GM12874 (cell line): ENCODE measurements at regions not wholly inside any gene's neighbourhood (a gene's known extent, or its start where the extent isn't known, plus 50 kb on each side); places are given as distances from the start of the nearest gene placed in this dataset.

Experiments used
- CTCF ChIP-seq: IDR thresholded peaks from 2 replicates; pipeline ENCODE4 v1.5.1; 2011; ENCODE audit warnings: low read depth, mild to moderate bottlenecking, control low read depth, low read length, moderate library complexity; ENCODE audit not compliant: insufficient read depth

- no peak for TF ChIP-seq CTCF
These were observed 81.1 kb upstream of the ADAD1 start for GRCh38 chr4:122297694-122298093.

GRCh38 chr4:122300776-122301175 is 78.0 kb upstream of the ADAD1 start:
- TF ChIP-seq CTCF = no peak

GRCh38 chr4:122305853-122306252 is 73.0 kb upstream of the ADAD1 start:
- TF ChIP-seq CTCF = no peak

- TF ChIP-seq CTCF = 0 out of 2 replicates have a peak, but pooled peaks have one; percentile 3
These were observed 68.7 kb upstream of the ADAD1 start for GRCh38 chr4:122309988-122310626.

GRCh38 chr4:122313006-122313646 is 65.7 kb upstream of the ADAD1 start:
- no peak for TF ChIP-seq CTCF

- TF ChIP-seq CTCF = no peak
These were observed 51.9 kb upstream of the ADAD1 start for GRCh38 chr4:122326908-122327307.

GRCh38 chr4:122328893-122329292 is 49.9 kb upstream of the ADAD1 start:
- TF ChIP-seq CTCF = no peak
